ENCODE measurements at regions not wholly inside any gene's neighbourhood (a gene's known extent, or its start where the extent isn't known, plus 50 kb on each side); places are given as distances from the start of the nearest gene placed in this dataset.

GRCh38 chr6:165863801-165864200, 200.8 kb upstream of the PDE10A start:
- no peaks in the 10 kb centered on the region for H3K27me3 ChIP-seq (ENCODE audit: control insufficient read depth in 2 of 2, insufficient read depth in 2 of 2, low read length in 2 of 2)
- H3K9me1 ChIP-seq (replicated peaks; ENCODE audit: control insufficient read depth, extremely low read depth, insufficient read depth, low read length), result no peaks in the 10 kb centered on the region
- no peak overlapping the region for H3K27ac ChIP-seq (ENCODE audit: insufficient read depth, low read depth, low read length)
- no peak for TF ChIP-seq MYC (IDR thresholded peaks at IDR 0.05; ENCODE audit: low read depth, low read length)
- TF ChIP-seq FOS (IDR thresholded peaks at IDR 0.05; ENCODE audit: borderline replicate concordance, insufficient read depth, low read length), result no peak
- no peak for TF ChIP-seq GATA2 (IDR thresholded peaks at IDR 0.05; ENCODE audit: insufficient read depth, insufficient read length, low read depth, low read length)
- no peak for TF ChIP-seq CTCF (IDR thresholded peaks at IDR 0.05; ENCODE audit: extremely low read depth in 1 of 2, insufficient read depth in 1 of 2, low read depth in 1 of 2, low read length in 2 of 2)
- no peak for TF ChIP-seq MAX (IDR thresholded peaks at IDR 0.05; ENCODE audit: insufficient read depth, insufficient read length)
- TF ChIP-seq EZH2 (IDR thresholded peaks at IDR 0.05; ENCODE audit: borderline replicate concordance, low read depth, low read length, severe bottlenecking), result no peak
- no peak for TF ChIP-seq POLR2A (IDR thresholded peaks at IDR 0.05; ENCODE audit: low read depth, low read length)
- TF ChIP-seq POLR2AphosphoS5 (IDR thresholded peaks at IDR 0.05; ENCODE audit: insufficient read depth, low read depth, low read length), result no peak
- TF ChIP-seq JUN (IDR thresholded peaks at IDR 0.05; ENCODE audit: borderline replicate concordance, insufficient read depth, insufficient read length, low read depth), result no peak
- intact Hi-C loops (cut with micrococcal nuclease), result no loop called here
- H3K9ac ChIP-seq (replicated peaks; ENCODE audit: extremely low read depth, insufficient read depth, low read length), result no peak overlapping the region
- no peaks in the 10 kb centered on the region for H3K4me1 ChIP-seq (ENCODE audit: control insufficient read depth, extremely low read depth, insufficient read depth, low read length)
- no peak for FAIRE-seq
- no peak overlapping the region for H2AFZ ChIP-seq (ENCODE audit: low read depth, low read length)
- DNase-seq (ENCODE audit: low read depth, low spot score), result no peak
- no peak overlapping the region for H3K4me3 ChIP-seq (replicated peaks in 1 of 3; ENCODE audit: insufficient read depth in 1 of 3, low read depth in 1 of 3, low read length in 3 of 3)
- BruUV-seq (replicated peaks), result no TSS peak
- CTCF ChIA-PET, result interaction anchor here (0.8 kb wide), 1 partner anchor 436 kb away, joined by 3 read pairs; no protein-coding TSS in a partner anchor
- no peaks in the 10 kb centered on the region for H3K9me3 ChIP-seq (replicated peaks; ENCODE audit: control insufficient read depth, insufficient read depth, low read length)
- POLR2A ChIA-PET, result no interaction called here
- no peaks in the 10 kb centered on the region for H4K20me1 ChIP-seq (replicated peaks; ENCODE audit: control insufficient read depth, extremely low read depth, insufficient read depth, low read length)
- H3K4me2 ChIP-seq (ENCODE audit: insufficient read depth, low read length), result no peak overlapping the region
- no peaks in the 10 kb centered on the region for H3K79me2 ChIP-seq (ENCODE audit: control insufficient read depth, insufficient read depth, low read length)
- H3K36me3 ChIP-seq (ENCODE audit: control insufficient read depth in 2 of 2, extremely low read depth in 1 of 2, insufficient read depth in 2 of 2, low read length in 2 of 2), result no peaks in the 10 kb centered on the region
- dilution Hi-C loops (cut with MboI; ENCODE audit: extremely low pct_ligation_motif_present, low sequenced_read_pairs), result no loop called here

Data from endothelial cell of umbilical vein (primary cell).